HG03045 (cell line): ENCODE measurements at regions not wholly inside any gene's neighbourhood (a gene's known extent, or its start where the extent isn't known, plus 50 kb on each side); places are given as distances from the start of the nearest gene placed in this dataset.
"Not testable (repeated sequence)": the region's sequence is repeated elsewhere in the genome, so short reads cannot be mapped to it uniquely, and the experiment has no call there.

ENCODE experiments used
- ATAC-seq: cut with Tn5 transposase; IDR thresholded peaks from one replicate; pipeline ENCODE4 v1.9.1; 2021; ENCODE audit warnings: mild to moderate bottlenecking, moderate library complexity; ENCODE audit not compliant: unreplicated experiment

GRCh38 chr4:126986828-126987227 lies 645.9 kb upstream of the INTU start:
- no peak for ATAC-seq

GRCh38 chr4:126991965-126992364 lies 640.8 kb upstream of the INTU start:
- ATAC-seq = no peak

- ATAC-seq = no peak
Observed at GRCh38 chr4:126992910-126993309, 639.8 kb upstream of the INTU start.

GRCh38 chr4:126993351-126993750 lies 639.4 kb upstream of the INTU start:
- no peak for ATAC-seq

- no peak for ATAC-seq
Observed at GRCh38 chr4:126995235-126995634, 637.5 kb upstream of the INTU start.

- no peak for ATAC-seq
Observed at GRCh38 chr4:127000110-127000509, 632.6 kb upstream of the INTU start.

- no peak for ATAC-seq
Observed at GRCh38 chr4:127000846-127001245, 631.9 kb upstream of the INTU start.

GRCh38 chr4:127001933-127002332 lies 630.8 kb upstream of the INTU start:
- no peak for ATAC-seq

GRCh38 chr4:127006446-127006877 lies 626.3 kb upstream of the INTU start:
- ATAC-seq = no peak

GRCh38 chr4:127007305-127007704 lies 625.5 kb upstream of the INTU start:
- ATAC-seq = no peak

- ATAC-seq = no peak
Observed at GRCh38 chr4:127012549-127012948, 620.2 kb upstream of the INTU start.

GRCh38 chr4:127015667-127016117 lies 617.1 kb upstream of the INTU start:
- no peak for ATAC-seq

GRCh38 chr4:127018381-127018780 lies 614.4 kb upstream of the INTU start:
- no peak for ATAC-seq

GRCh38 chr4:127020831-127021230 lies 611.9 kb upstream of the INTU start:
- ATAC-seq = not testable (repeated sequence)

- no peak for ATAC-seq
Observed at GRCh38 chr4:127036296-127036695, 596.5 kb upstream of the INTU start.

GRCh38 chr4:127045861-127046260 lies 586.9 kb upstream of the INTU start:
- no peak for ATAC-seq

- ATAC-seq = no peak
Observed at GRCh38 chr4:127047930-127048329, 584.8 kb upstream of the INTU start.

- no peak for ATAC-seq
Observed at GRCh38 chr4:127048376-127049044, 584.2 kb upstream of the INTU start.

GRCh38 chr4:127049526-127049925 lies 583.2 kb upstream of the INTU start:
- ATAC-seq = no peak

GRCh38 chr4:127052742-127053141 lies 580.0 kb upstream of the INTU start:
- ATAC-seq = no peak

GRCh38 chr4:127055357-127055756 lies 577.4 kb upstream of the INTU start:
- ATAC-seq = no peak

- ATAC-seq = no peak
Observed at GRCh38 chr4:127069675-127070074, 563.1 kb upstream of the INTU start.

GRCh38 chr4:127071443-127071842 lies 561.3 kb upstream of the INTU start:
- ATAC-seq = no peak
